IMR-90 (cell line): ENCODE measurements at regions not wholly inside any gene's neighbourhood (a gene's known extent, or its start where the extent isn't known, plus 50 kb on each side); places are given as distances from the start of the nearest gene placed in this dataset.

Experiments used
- ATAC-seq: fragments of 200-7000 bp; cut with Tn5 transposase; 2 replicates; pipeline ENCODE4 v1.9.1; 2020; ENCODE audit warnings: low read depth, mild to moderate bottlenecking, moderate library complexity
- BruUV-seq: library from RNA; stranded (reverse); fragments of 400-500 nt; replicated peaks from 2 replicates; lab custom pipeline; 2021; lab: Mats Ljungman, UMichigan
- CTCF ChIA-PET: fragments of 300-600 bp; formaldehyde crosslinking; extraction: SDS; loops from one replicate; lab custom pipeline; 2021; ENCODE audit warnings: antibody characterized with exemption; lab: Yijun Ruan, JAX
- POLR2A ChIA-PET: fragments of 300-600 bp; sonication (Branson Sonifier 250); formaldehyde crosslinking; loops from one replicate; lab custom pipeline; 2022; ENCODE audit warnings: antibody characterized with exemption; ENCODE audit not compliant: unreplicated experiment; lab: Charles Lee
- DNase-seq: peaks from one replicate; pipeline ENCODE4 v3.0.0; 2013
- H2AFZ ChIP-seq: replicated peaks from 2 replicates; pipeline ENCODE3; 2013; ENCODE audit warnings: low read length, mild to moderate bottlenecking; ENCODE audit not compliant: poor library complexity
- H2AK5ac ChIP-seq: 2 replicates; pipeline ENCODE4 v1.6.1; 2013; ENCODE audit warnings: low read depth, low read length, inconsistent platforms
- H2AK9ac ChIP-seq: replicated peaks from 2 replicates; pipeline ENCODE3; 2013; ENCODE audit warnings: mild to moderate bottlenecking, low read depth, low read length, moderate library complexity; ENCODE audit not compliant: poor library complexity
- H2BK120ac ChIP-seq: 2 replicates; pipeline ENCODE4 v1.6.1; 2013; ENCODE audit warnings: low read depth, low read length, inconsistent platforms
- H2BK15ac ChIP-seq: 3 replicates; pipeline ENCODE4 v1.6.1; 2013; ENCODE audit warnings: low read depth, low read length, inconsistent platforms
- H2BK20ac ChIP-seq: 2 replicates; pipeline ENCODE4 v1.6.1; 2013; ENCODE audit warnings: low read depth, mild to moderate bottlenecking, inconsistent platforms, low read length, moderate library complexity
- H2BK5ac ChIP-seq: 2 replicates; pipeline ENCODE4 v1.6.1; 2013; ENCODE audit warnings: mild to moderate bottlenecking, low read depth, low read length, inconsistent platforms; ENCODE audit not compliant: poor library complexity, severe bottlenecking
- H3K14ac ChIP-seq: replicated peaks from 2 replicates; pipeline ENCODE4 v1.6.1; 2013; ENCODE audit warnings: low read depth, low read length, inconsistent platforms
- H3K18ac ChIP-seq: 2 replicates; pipeline ENCODE4 v1.6.1; 2013; ENCODE audit warnings: low read depth, low read length, control low read depth
- H3K23ac ChIP-seq: 2 replicates; pipeline ENCODE4 v1.6.1; 2013; ENCODE audit warnings: low read depth, low read length, inconsistent platforms
- H3K27ac ChIP-seq: 2 replicates; pipeline ENCODE4 v1.5.1; 2013; ENCODE audit warnings: mild to moderate bottlenecking, control low read depth, low read length; ENCODE audit not compliant: insufficient read depth
- H3K27me3 ChIP-seq: 2 replicates; pipeline ENCODE4 v1.6.1; 2013; ENCODE audit warnings: low read length; ENCODE audit not compliant: control insufficient read depth, insufficient read depth
- H3K36me3 ChIP-seq: 2 replicates; pipeline ENCODE4 v1.6.1; 2013; ENCODE audit warnings: low read length, mixed read lengths; ENCODE audit not compliant: control insufficient read depth, insufficient read depth
- H3K4ac ChIP-seq: 2 replicates; pipeline ENCODE4 v1.6.1; 2013; ENCODE audit warnings: low read depth, low read length, inconsistent platforms
- H3K4me1 ChIP-seq: 2 replicates; pipeline ENCODE4 v1.6.1; 2013; ENCODE audit warnings: low read length, mixed read lengths; ENCODE audit not compliant: control insufficient read depth, insufficient read depth
- H3K4me2 ChIP-seq: 2 replicates; pipeline ENCODE4 v1.6.1; 2013; ENCODE audit warnings: low read depth, mild to moderate bottlenecking, control low read depth, low read length, moderate library complexity
- H3K4me3 ChIP-seq: 2 replicates; pipeline ENCODE4 v1.5.1; 2013; ENCODE audit warnings: low read depth, mild to moderate bottlenecking, control low read depth, low read length, moderate library complexity; ENCODE audit not compliant: insufficient read depth
- H3K56ac ChIP-seq: 2 replicates; pipeline ENCODE4 v1.6.1; 2013; ENCODE audit warnings: low read length, inconsistent platforms; ENCODE audit not compliant: insufficient read depth; ENCODE audit errors: extremely low read depth
- H3K79me1 ChIP-seq, 2 experiments: 2 replicates each; pipeline ENCODE4 v1.6.1; 2013; ENCODE audit warnings: low read length in 2 of 2, inconsistent platforms in 1 of 2, low read depth in 1 of 2
- H3K9ac ChIP-seq: 2 replicates; pipeline ENCODE4 v1.6.1; 2013; ENCODE audit warnings: low read depth, low read length, control low read depth
- H3K9me1 ChIP-seq: 2 replicates; pipeline ENCODE4 v1.6.1; 2013; ENCODE audit warnings: low read length, inconsistent platforms; ENCODE audit not compliant: insufficient read depth
- H3K9me3 ChIP-seq: 2 replicates; pipeline ENCODE4 v1.6.1; 2013; ENCODE audit warnings: low read length; ENCODE audit not compliant: control insufficient read depth, insufficient read depth
- H4K20me1 ChIP-seq: 2 replicates; pipeline ENCODE4 v1.6.1; 2013; ENCODE audit warnings: low read length, inconsistent platforms; ENCODE audit not compliant: insufficient read depth
- H4K5ac ChIP-seq: 2 replicates; pipeline ENCODE4 v1.6.1; 2013; ENCODE audit warnings: mild to moderate bottlenecking, low read depth, low read length, control low read depth
- H4K8ac ChIP-seq, 2 experiments: 2 replicates each; pipeline ENCODE4 v1.6.1; 2013; ENCODE audit warnings: low read depth in 2 of 2, low read length in 2 of 2, control low read depth in 1 of 2, inconsistent platforms in 1 of 2
- H4K91ac ChIP-seq: 2 replicates; pipeline ENCODE4 v1.6.1; 2013; ENCODE audit warnings: low read depth, low read length, inconsistent platforms; ENCODE audit not compliant: insufficient read depth
- BHLHE40 ChIP-seq: fragments of 150-350 bp; IDR thresholded peaks from 2 replicates; pipeline ENCODE4 v1.6.1; 2016; ENCODE audit warnings: mild to moderate bottlenecking, low read depth, low read length
- CEBPB ChIP-seq: IDR thresholded peaks from 2 replicates; pipeline ENCODE4 v1.6.1; 2012; ENCODE audit warnings: low read depth, low read length, improper control_type of control experiment
- CHD1 ChIP-seq: IDR thresholded peaks from 2 replicates; pipeline ENCODE4 v1.6.1; 2012; ENCODE audit warnings: low read depth, low read length, improper control_type of control experiment
- FOS ChIP-seq: fragments of 150-350 bp; IDR thresholded peaks from 2 replicates; pipeline ENCODE4 v1.6.1; 2016; ENCODE audit warnings: low read depth, low read length
- MAFK ChIP-seq: IDR thresholded peaks from 2 replicates; pipeline ENCODE4 v1.6.1; 2012; ENCODE audit warnings: low read depth, low read length, improper control_type of control experiment
- MAZ ChIP-seq: IDR thresholded peaks from 2 replicates; pipeline ENCODE4 v1.6.1; 2012; ENCODE audit warnings: low read depth, mild to moderate bottlenecking, low read length, improper control_type of control experiment, moderate library complexity, borderline replicate concordance
- MXI1 ChIP-seq: IDR thresholded peaks from 2 replicates; pipeline ENCODE4 v1.6.1; 2012; ENCODE audit warnings: low read depth, mild to moderate bottlenecking, low read length, moderate library complexity, borderline replicate concordance
- NFE2L2 ChIP-seq: fragments of 150-350 bp; IDR thresholded peaks from 2 replicates; pipeline ENCODE4 v1.6.1; 2016; ENCODE audit warnings: low read depth, mild to moderate bottlenecking, low read length
- POLR2A ChIP-seq: IDR thresholded peaks from 2 replicates; pipeline ENCODE4 v1.6.1; 2012; ENCODE audit warnings: mild to moderate bottlenecking, low read depth, low read length
- RAD21 ChIP-seq: IDR thresholded peaks from 2 replicates; pipeline ENCODE4 v1.6.1; 2012; ENCODE audit warnings: low read length, improper control_type of control experiment
- RCOR1 ChIP-seq: IDR thresholded peaks from 2 replicates; pipeline ENCODE4 v1.6.1; 2012; ENCODE audit warnings: mild to moderate bottlenecking, low read length, improper control_type of control experiment; ENCODE audit not compliant: insufficient replicate concordance
- RFX5 ChIP-seq: IDR thresholded peaks from 2 replicates; pipeline ENCODE4 v1.8.0; 2012; ENCODE audit warnings: low read depth, mild to moderate bottlenecking, low read length, moderate library complexity
- SMC3 ChIP-seq: fragments of 150-350 bp; IDR thresholded peaks from 2 replicates; pipeline ENCODE4 v1.6.1; 2016; ENCODE audit warnings: low read depth, mild to moderate bottlenecking, antibody characterized with exemption, low read length, moderate library complexity
- WGBS, 2 experiments: methylation state at CpG; one replicate each; pipeline versions ENCODE4 v1.1.5 to v1.1.7; 2013; ENCODE audit warnings: missing lambda C conversion rate in 2 of 2; ENCODE audit not compliant: insufficient read length in 1 of 2; ENCODE audit errors: extremely low coverage in 2 of 2; 5-methylcytosine and 5-hydroxymethylcytosine counted together
- dilution Hi-C: fragments of 300-500 bp; cut with HindIII; formaldehyde crosslinking; loops from one replicate; pipeline ENCODE4 v1.14.3; 2018; ENCODE audit warnings: low sequenced_read_pairs; ENCODE audit not compliant: unreplicated experiment
- in situ Hi-C: fragments of 300-500 bp; cut with MboI; formaldehyde crosslinking; loops from 3 replicates; pipeline ENCODE4 v1.14.3; 2019; ENCODE audit warnings: low sequenced_read_pairs, inconsistent platforms, mixed read lengths
- intact Hi-C: fragments of 100-400 bp; cut with micrococcal nuclease; formaldehyde crosslinking; loops from 2 replicates; pipeline ENCODE4 v1.10.0; 2022
- TF ChIP-seq, protein P1 (sequence below): conservative IDR thresholded peaks from 2 replicates; pipeline ENCODE4 v1.5.1; 2012; ENCODE audit warnings: mild to moderate bottlenecking, low read depth, low read length, improper control_type of control experiment
- TF ChIP-seq, protein P2 (sequence below): fragments of 150-350 bp; IDR thresholded peaks from 2 replicates; pipeline ENCODE4 v1.6.1; 2017; ENCODE audit warnings: mild to moderate bottlenecking, antibody characterized with exemption, low read length, low read depth
- TF ChIP-seq, protein P3 (sequence below): fragments of 150-350 bp; IDR thresholded peaks from 2 replicates; pipeline ENCODE4 v1.6.1; 2016; ENCODE audit warnings: low read depth, mild to moderate bottlenecking, low read length, moderate library complexity, borderline replicate concordance

DNA sequence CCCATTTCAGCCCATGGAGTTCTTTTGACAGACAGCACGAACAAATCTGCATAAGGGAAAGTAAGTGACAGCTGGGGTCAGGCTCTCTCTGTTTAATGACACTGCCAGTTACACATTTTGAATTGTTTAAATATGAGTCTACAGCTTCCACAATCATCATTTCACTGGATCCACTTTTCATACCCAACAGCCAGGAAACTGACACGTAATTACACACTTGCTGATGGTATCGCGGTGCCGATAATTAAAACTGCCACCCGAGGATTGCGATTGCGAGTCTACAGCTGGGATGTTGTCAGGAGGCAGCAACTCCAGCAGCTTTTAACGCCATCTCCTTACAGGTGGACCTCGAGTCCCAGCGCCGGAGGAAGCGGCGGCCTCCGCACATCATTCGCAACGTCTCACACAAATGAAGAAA lies 230.8 kb upstream of the MGMT start:
- Histone ChIP-seq H3K79me1 (no peaks in the 10 kb centered on the region), H2AFZ (no peak overlapping the region), H3K56ac (no peak overlapping the region), H3K18ac (no peak overlapping the region), H2BK120ac (no peak overlapping the region), H2BK20ac (no peak overlapping the region), H3K27ac (no peak overlapping the region), H3K27me3 (no peaks in the 10 kb centered on the region), H4K8ac (no peak overlapping the region), H2AK9ac (no peak overlapping the region), H3K4me3 (no peak overlapping the region), H3K23ac (no peak overlapping the region), H3K14ac (no peak overlapping the region), H3K9ac (no peak overlapping the region), H4K91ac (no peak overlapping the region), H2AK5ac (no peak overlapping the region), H3K9me1 (no peaks in the 10 kb centered on the region), H3K36me3 (no peaks in the 10 kb centered on the region), H3K9me3 (peaks cover 9% of the 10 kb centered on the region), H4K20me1 (no peaks in the 10 kb centered on the region), H3K4me1 (no peaks in the 10 kb centered on the region), H3K4ac (no peak overlapping the region), H2BK5ac (no peak overlapping the region), H3K4me2 (no peak overlapping the region), H2BK15ac (no peak overlapping the region), H4K5ac (no peak overlapping the region)
- intact Hi-C loops = no loop called here
- in situ Hi-C loops = no loop called here
- DNase-seq = no peak
- no peak for ATAC-seq
- 74% methylated on average over 11 of the region's 17 CpGs; no CpG with 5 or more reads in 1 of the 2 experiments for WGBS, 2 experiments
- ChIA-PET CTCF (no interaction called here), POLR2A (no interaction called here)
- no TSS peak for BruUV-seq
- TF ChIP-seq, protein P1, sequence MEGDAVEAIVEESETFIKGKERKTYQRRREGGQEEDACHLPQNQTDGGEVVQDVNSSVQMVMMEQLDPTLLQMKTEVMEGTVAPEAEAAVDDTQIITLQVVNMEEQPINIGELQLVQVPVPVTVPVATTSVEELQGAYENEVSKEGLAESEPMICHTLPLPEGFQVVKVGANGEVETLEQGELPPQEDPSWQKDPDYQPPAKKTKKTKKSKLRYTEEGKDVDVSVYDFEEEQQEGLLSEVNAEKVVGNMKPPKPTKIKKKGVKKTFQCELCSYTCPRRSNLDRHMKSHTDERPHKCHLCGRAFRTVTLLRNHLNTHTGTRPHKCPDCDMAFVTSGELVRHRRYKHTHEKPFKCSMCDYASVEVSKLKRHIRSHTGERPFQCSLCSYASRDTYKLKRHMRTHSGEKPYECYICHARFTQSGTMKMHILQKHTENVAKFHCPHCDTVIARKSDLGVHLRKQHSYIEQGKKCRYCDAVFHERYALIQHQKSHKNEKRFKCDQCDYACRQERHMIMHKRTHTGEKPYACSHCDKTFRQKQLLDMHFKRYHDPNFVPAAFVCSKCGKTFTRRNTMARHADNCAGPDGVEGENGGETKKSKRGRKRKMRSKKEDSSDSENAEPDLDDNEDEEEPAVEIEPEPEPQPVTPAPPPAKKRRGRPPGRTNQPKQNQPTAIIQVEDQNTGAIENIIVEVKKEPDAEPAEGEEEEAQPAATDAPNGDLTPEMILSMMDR = no peak
- TF ChIP-seq, protein P2, sequence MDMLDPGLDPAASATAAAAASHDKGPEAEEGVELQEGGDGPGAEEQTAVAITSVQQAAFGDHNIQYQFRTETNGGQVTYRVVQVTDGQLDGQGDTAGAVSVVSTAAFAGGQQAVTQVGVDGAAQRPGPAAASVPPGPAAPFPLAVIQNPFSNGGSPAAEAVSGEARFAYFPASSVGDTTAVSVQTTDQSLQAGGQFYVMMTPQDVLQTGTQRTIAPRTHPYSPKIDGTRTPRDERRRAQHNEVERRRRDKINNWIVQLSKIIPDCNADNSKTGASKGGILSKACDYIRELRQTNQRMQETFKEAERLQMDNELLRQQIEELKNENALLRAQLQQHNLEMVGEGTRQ = no peak
- TF ChIP-seq RAD21 (no peak), NFE2L2 (no peak), MAFK (no peak), CHD1 (no peak), MXI1 (no peak), CEBPB (no peak), BHLHE40 (no peak), RCOR1 (no peak), POLR2A (no peak), SMC3 (no peak), RFX5 (no peak), MAZ (no peak), FOS (no peak)
- TF ChIP-seq, protein P3, sequence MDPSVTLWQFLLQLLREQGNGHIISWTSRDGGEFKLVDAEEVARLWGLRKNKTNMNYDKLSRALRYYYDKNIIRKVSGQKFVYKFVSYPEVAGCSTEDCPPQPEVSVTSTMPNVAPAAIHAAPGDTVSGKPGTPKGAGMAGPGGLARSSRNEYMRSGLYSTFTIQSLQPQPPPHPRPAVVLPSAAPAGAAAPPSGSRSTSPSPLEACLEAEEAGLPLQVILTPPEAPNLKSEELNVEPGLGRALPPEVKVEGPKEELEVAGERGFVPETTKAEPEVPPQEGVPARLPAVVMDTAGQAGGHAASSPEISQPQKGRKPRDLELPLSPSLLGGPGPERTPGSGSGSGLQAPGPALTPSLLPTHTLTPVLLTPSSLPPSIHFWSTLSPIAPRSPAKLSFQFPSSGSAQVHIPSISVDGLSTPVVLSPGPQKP = no peak
- dilution Hi-C loops = no loop called here
